ENCODE measurements at regions not wholly inside any gene's neighbourhood (a gene's known extent, or its start where the extent isn't known, plus 50 kb on each side); places are given as distances from the start of the nearest gene placed in this dataset.

- no peak for DNase-seq (ENCODE audit: low spot score)
Measured at GRCh38 chr1:177847843-177848242, 122.0 kb downstream of the SEC16B start.

GRCh38 chr1:177838907-177839485 is 130.9 kb downstream of the SEC16B start:
- DNase-seq (ENCODE audit: low spot score), result no peak

GRCh38 chr1:177833631-177834030 is 136.2 kb downstream of the SEC16B start:
- DNase-seq (ENCODE audit: low spot score), result no peak

GRCh38 chr1:177830531-177831135 is 139.2 kb downstream of the SEC16B start:
- DNase-seq (ENCODE audit: low spot score), result no peak

- DNase-seq (ENCODE audit: low spot score), result no peak
Measured at GRCh38 chr1:177825276-177825901, 144.5 kb downstream of the SEC16B start.

GRCh38 chr1:177824508-177824982 is 145.3 kb downstream of the SEC16B start:
- DNase-seq (ENCODE audit: low spot score), result no peak

GRCh38 chr1:177820213-177820612 is 149.6 kb downstream of the SEC16B start:
- DNase-seq (ENCODE audit: low spot score), result no peak

- no peak for DNase-seq (ENCODE audit: low spot score)
Measured at GRCh38 chr1:177817937-177818875, 151.7 kb downstream of the SEC16B start.

- DNase-seq (ENCODE audit: low spot score), result no peak
Measured at GRCh38 chr1:177812650-177813049, 157.2 kb downstream of the SEC16B start.

- DNase-seq (ENCODE audit: low spot score), result no peak
Measured at GRCh38 chr1:177812144-177812543, 157.7 kb downstream of the SEC16B start.

GRCh38 chr1:177811429-177811828 is 158.4 kb downstream of the SEC16B start:
- no peak for DNase-seq (ENCODE audit: low spot score)

GRCh38 chr1:177809819-177810218 is 160.0 kb downstream of the SEC16B start:
- DNase-seq (ENCODE audit: low spot score), result no peak

- DNase-seq (ENCODE audit: low spot score), result no peak
Measured at GRCh38 chr1:177802304-177802703, 167.6 kb downstream of the SEC16B start.

GRCh38 chr1:177801790-177802189 is 168.1 kb downstream of the SEC16B start:
- DNase-seq (ENCODE audit: low spot score), result no peak

- no peak for DNase-seq (ENCODE audit: low spot score)
Measured at GRCh38 chr1:177800400-177801088, 169.3 kb downstream of the SEC16B start.

- DNase-seq (ENCODE audit: low spot score), result no peak
Measured at GRCh38 chr1:177799746-177800145, 170.1 kb downstream of the SEC16B start.

GRCh38 chr1:177798614-177799013 is 171.2 kb downstream of the SEC16B start:
- DNase-seq (ENCODE audit: low spot score), result no peak

- no peak for DNase-seq (ENCODE audit: low spot score)
Measured at GRCh38 chr1:177796561-177796960, 173.3 kb downstream of the SEC16B start.

GRCh38 chr1:177794376-177794991 is 175.4 kb downstream of the SEC16B start:
- DNase-seq (ENCODE audit: low spot score), result no peak

- DNase-seq (ENCODE audit: low spot score), result no peak
Measured at GRCh38 chr1:177793900-177794299, 176.0 kb downstream of the SEC16B start.

GRCh38 chr1:177790566-177790965 is 179.3 kb downstream of the SEC16B start:
- DNase-seq (ENCODE audit: low spot score), result no peak

Data from D341Med (cell line).